Hepatocyte (in vitro differentiated cells): ENCODE measurements at regions not wholly inside any gene's neighbourhood (a gene's known extent, or its start where the extent isn't known, plus 50 kb on each side); places are given as distances from the start of the nearest gene placed in this dataset.

Experiments used
- EZH2 ChIP-seq: fragments of 200-600 bp; sonication (generic); IDR thresholded peaks from 2 replicates; pipeline ENCODE4 v1.6.1; 2016; ENCODE audit warnings: antibody characterized with exemption, mild to moderate bottlenecking, borderline replicate concordance
- EZH2phosphoT487 ChIP-seq: fragments of 200-600 bp; sonication (generic); IDR thresholded peaks from one replicate; pipeline ENCODE4 v1.6.1; 2018; ENCODE audit warnings: antibody characterized with exemption, mild to moderate bottlenecking, low read depth, moderate library complexity; ENCODE audit not compliant: unreplicated experiment, severe bottlenecking
- TF ChIP-seq, protein P1 (sequence below): fragments of 200-600 bp; sonication (generic); IDR thresholded peaks from 2 replicates; pipeline ENCODE4 v1.5.1; 2016; ENCODE audit warnings: antibody characterized with exemption, mild to moderate bottlenecking; ENCODE audit not compliant: poor library complexity

DNA sequence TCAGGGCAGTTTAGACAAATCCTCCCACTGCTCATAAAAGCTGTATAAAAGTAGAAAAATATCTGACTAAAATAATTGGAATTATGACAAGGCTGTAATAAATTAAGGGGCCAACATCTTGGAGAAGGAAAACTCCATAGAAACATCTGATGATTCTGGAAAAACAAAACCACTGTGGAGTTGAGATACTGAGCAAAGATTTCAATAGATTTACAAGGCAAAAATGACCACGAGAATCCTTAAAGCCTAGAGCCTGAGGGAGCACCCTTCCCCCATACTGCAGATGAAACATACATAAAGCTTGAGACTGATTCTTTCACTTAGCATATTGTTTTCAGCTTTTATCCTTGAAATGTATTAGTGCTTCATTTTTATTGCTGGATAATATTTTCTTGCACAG is 286.4 kb upstream of the MMADHC start:
- TF ChIP-seq, protein P1, sequence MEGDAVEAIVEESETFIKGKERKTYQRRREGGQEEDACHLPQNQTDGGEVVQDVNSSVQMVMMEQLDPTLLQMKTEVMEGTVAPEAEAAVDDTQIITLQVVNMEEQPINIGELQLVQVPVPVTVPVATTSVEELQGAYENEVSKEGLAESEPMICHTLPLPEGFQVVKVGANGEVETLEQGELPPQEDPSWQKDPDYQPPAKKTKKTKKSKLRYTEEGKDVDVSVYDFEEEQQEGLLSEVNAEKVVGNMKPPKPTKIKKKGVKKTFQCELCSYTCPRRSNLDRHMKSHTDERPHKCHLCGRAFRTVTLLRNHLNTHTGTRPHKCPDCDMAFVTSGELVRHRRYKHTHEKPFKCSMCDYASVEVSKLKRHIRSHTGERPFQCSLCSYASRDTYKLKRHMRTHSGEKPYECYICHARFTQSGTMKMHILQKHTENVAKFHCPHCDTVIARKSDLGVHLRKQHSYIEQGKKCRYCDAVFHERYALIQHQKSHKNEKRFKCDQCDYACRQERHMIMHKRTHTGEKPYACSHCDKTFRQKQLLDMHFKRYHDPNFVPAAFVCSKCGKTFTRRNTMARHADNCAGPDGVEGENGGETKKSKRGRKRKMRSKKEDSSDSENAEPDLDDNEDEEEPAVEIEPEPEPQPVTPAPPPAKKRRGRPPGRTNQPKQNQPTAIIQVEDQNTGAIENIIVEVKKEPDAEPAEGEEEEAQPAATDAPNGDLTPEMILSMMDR = no peak
- TF ChIP-seq EZH2 (no peak), EZH2phosphoT487 (no peak)
